HFF-Myc (cell line): ENCODE measurements at regions not wholly inside any gene's neighbourhood (a gene's known extent, or its start where the extent isn't known, plus 50 kb on each side); places are given as distances from the start of the nearest gene placed in this dataset.
"Not testable (repeated sequence)": the region's sequence is repeated elsewhere in the genome, so short reads cannot be mapped to it uniquely, and the experiment has no call there.

ENCODE experiments used
- DNase-seq: peaks from one replicate; pipeline ENCODE4 v3.0.0-alpha.2; 2011; ENCODE audit warnings: low read depth; ENCODE audit errors: extremely low read depth
- H3K4me3 ChIP-seq: replicated peaks from 2 replicates; pipeline ENCODE4 v1.5.1; 2011; ENCODE audit warnings: low read depth, mild to moderate bottlenecking, control low read depth, low read length
- CTCF ChIP-seq: IDR thresholded peaks from 2 replicates; pipeline ENCODE4 v1.5.1; 2012; ENCODE audit warnings: mild to moderate bottlenecking, low read depth, low read length, control low read depth; ENCODE audit errors: missing control alignments

DNA sequence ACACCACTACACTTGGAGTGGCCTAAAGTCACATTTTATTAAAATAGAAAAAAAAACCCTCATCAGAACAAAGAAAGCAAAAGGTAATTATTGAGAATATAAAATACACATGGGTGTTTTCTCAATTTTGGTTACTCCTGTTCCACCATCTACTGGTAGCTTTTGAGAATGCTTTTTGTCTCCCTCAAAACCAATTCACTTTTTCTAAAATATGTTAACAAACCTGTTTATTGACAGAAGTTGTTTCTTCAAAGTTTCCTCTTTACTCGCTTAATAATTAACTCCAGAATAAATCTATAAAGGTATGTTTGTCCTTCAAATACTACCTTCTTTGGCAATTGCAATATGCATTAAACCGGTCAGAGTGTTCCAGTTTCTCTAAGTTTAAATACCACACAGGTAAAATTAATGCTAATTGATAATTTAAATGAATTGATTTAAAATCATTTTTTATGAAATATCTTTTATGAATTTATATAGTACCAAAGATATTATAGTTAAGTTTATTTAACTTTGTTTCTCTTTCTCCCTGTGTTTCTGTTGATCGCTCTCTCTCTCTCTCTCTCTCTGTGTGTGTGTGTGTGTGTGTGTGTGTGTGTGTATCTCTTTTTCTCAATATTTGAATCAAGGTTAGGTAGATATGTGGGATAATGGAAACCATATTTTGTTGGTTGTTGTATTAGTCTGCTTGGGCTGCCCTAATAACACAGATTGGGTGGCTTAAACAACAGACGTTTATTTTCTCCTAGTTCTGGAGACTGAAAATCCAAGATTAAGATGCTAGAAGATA is 487.4 kb downstream of the PRDM9 start:
- TF ChIP-seq CTCF = no peak
- DNase-seq = no peak
- H3K4me3 ChIP-seq = no peak overlapping the region

DNA sequence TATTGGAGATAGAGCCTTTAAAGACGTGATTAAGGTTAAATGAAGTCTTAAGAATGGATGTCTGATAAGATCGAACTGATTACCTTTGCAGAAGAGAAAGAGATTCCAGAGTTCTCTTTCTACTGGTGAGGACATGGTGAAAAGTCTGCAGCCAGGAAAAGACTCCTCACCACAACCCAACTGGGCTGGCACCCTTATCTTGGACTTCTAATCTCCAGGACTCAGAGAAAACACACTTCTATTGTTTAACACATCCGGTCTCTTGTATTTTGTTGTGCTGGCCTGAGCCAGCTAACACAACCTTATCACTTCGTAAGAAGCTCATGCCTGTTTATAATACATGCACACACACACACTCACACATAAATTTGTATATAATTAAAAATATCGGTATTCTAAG is 489.1 kb downstream of the PRDM9 start:
- DNase-seq = no peak
- TF ChIP-seq CTCF = no peak
- H3K4me3 ChIP-seq = no peak overlapping the region

GRCh38 chr5:24005384-24005783 is 498.0 kb downstream of the PRDM9 start:
- TF ChIP-seq CTCF = no peak
- H3K4me3 ChIP-seq = no peak overlapping the region
- no peak for DNase-seq

GRCh38 chr5:24017710-24018109 is 510.3 kb downstream of the PRDM9 start:
- not testable (repeated sequence) for DNase-seq, H3K4me3 ChIP-seq

GRCh38 chr5:24026288-24026687 is 518.9 kb downstream of the PRDM9 start:
- no peak for TF ChIP-seq CTCF
- no peak for DNase-seq
- no peak overlapping the region for H3K4me3 ChIP-seq

- H3K4me3 ChIP-seq = no peak overlapping the region
- TF ChIP-seq CTCF = no peak
- DNase-seq = no peak
Measured at GRCh38 chr5:24042688-24043087, 535.3 kb downstream of the PRDM9 start.

DNA sequence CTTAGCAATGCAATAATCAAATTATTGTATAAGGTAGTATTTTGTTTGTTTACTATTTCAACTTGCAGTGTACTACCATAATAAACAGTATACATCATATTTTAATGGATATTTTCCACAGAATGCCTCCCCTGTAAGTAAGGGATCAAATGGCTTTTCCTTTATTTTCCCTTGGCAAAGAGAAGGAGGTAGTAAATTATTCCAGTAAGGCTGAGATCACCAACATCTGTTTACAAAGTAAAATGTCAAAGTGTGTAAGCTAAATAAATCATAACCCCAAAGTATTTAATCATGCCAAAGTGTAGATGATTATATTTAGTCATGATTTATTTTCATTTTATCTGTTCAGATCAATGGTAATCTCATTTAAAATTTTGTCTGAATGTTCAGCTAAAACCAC is 537.6 kb downstream of the PRDM9 start:
- no peak for DNase-seq
- no peak overlapping the region for H3K4me3 ChIP-seq
- TF ChIP-seq CTCF = no peak
